ENCODE measurements at regions not wholly inside any gene's neighbourhood (a gene's known extent, or its start where the extent isn't known, plus 50 kb on each side); places are given as distances from the start of the nearest gene placed in this dataset.

DNA sequence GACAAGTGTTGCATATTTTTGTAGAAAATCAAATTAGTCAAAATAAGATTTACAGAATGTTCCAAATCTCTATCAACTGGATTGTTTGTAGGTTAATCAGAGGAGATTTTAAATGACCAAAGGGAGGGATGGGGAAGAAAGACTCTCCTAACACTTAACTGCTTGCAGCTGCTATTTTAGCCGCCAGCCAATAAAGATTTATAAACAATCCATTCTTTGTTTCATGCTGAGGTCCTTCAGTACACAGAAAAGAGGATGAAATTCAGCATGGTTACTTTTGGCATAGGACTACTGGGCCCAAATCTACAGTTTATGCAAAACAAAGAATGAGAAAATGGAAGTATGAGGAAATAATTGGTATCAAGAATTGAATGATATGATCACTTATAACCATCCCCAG, 86.4 kb upstream of the FN1 start:
- no peak for DNase-seq (ENCODE audit: extremely low spot score)
- ChIA-PET POLR2A (no interaction called here), CTCF (no interaction called here)
- TF ChIP-seq HDGF (IDR thresholded peaks at IDR 0.05; ENCODE audit: borderline replicate concordance) (no peak), BHLHE40 (IDR thresholded peaks at IDR 0.05; ENCODE audit: borderline replicate concordance) (no peak), NFRKB (IDR thresholded peaks at IDR 0.05) (no peak), FOXK2 (IDR thresholded peaks at IDR 0.05) (no peak), FOXM1 (IDR thresholded peaks at IDR 0.05; ENCODE audit: borderline replicate concordance) (no peak), ZNF384 (IDR thresholded peaks at IDR 0.05) (no peak), SP1 (IDR thresholded peaks at IDR 0.05) (no peak), FOXA1 (IDR thresholded peaks at IDR 0.05) (no peak), L3MBTL2 (conservative IDR thresholded peaks at IDR 0.05) (no peak), ELF4 (IDR thresholded peaks at IDR 0.05) (no peak), TARDBP (IDR thresholded peaks at IDR 0.05) (no peak), LEF1 (IDR thresholded peaks at IDR 0.05; ENCODE audit: borderline replicate concordance) (no peak), ARNT (IDR thresholded peaks at IDR 0.05) (no peak), SUZ12 (IDR thresholded peaks at IDR 0.05) (no peak), CTBP1 (IDR thresholded peaks at IDR 0.05; ENCODE audit: borderline replicate concordance) (no peak)
- TF ChIP-seq, protein P1, sequence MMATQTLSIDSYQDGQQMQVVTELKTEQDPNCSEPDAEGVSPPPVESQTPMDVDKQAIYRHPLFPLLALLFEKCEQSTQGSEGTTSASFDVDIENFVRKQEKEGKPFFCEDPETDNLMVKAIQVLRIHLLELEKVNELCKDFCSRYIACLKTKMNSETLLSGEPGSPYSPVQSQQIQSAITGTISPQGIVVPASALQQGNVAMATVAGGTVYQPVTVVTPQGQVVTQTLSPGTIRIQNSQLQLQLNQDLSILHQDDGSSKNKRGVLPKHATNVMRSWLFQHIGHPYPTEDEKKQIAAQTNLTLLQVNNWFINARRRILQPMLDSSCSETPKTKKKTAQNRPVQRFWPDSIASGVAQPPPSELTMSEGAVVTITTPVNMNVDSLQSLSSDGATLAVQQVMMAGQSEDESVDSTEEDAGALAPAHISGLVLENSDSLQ (IDR thresholded peaks at IDR 0.05): no peak

DNA sequence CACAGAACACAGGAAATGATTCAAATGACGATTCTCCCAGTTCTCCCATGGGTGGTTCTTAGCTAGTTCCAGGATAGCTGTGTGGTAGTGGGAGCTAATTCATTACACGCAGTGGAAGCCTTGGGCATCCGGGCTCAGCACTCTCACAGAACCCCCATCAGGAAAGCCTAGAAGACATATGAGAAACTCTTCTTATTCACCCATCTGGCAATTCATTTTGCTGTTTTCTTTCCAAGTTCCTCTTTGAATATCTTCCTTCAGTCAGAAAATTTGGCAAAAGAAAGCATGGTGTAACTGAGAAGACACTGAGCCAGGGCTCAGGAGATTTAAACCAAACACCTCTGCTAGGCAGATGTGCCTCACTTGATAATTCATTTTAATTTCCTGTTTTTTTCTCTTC, 85.2 kb upstream of the FN1 start:
- no peak for DNase-seq (ENCODE audit: extremely low spot score)
- POLR2A ChIA-PET: no interaction called here
- TF ChIP-seq ELF4 (IDR thresholded peaks at IDR 0.05): no peak
- TF ChIP-seq NFRKB (IDR thresholded peaks at IDR 0.05): no peak
- TF ChIP-seq, protein P1 (IDR thresholded peaks at IDR 0.05): no peak
- TF ChIP-seq BHLHE40 (IDR thresholded peaks at IDR 0.05; ENCODE audit: borderline replicate concordance): no peak
- no peak for TF ChIP-seq CTBP1 (IDR thresholded peaks at IDR 0.05; ENCODE audit: borderline replicate concordance)
- TF ChIP-seq FOXA1 (IDR thresholded peaks at IDR 0.05): no peak
- CTCF ChIA-PET: no interaction called here

DNA sequence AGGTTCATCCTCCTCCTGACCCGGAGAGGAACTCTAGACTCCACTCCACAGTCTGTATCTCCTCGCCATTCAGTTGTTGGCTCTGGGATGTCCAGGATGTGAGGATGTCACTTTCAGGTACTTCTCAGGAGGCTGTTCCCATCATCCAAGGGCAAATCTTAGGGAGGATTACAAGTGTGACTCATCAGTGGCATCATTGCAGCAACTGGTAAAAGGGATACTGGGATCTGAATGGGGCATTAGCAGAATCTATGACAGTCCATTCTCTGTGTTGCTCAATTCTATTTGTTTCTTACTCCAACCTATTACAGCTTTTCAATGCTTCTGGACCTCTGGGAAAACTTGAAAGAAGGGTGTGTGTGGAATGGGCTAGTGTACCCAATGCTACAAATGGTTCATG, 81.5 kb upstream of the FN1 start:
- ChIA-PET POLR2A (no interaction called here), CTCF (no interaction called here)
- no peak for TF ChIP-seq FOXA1 (IDR thresholded peaks at IDR 0.05)
- TF ChIP-seq SP1 (IDR thresholded peaks at IDR 0.05): no peak
- no peak for TF ChIP-seq L3MBTL2 (conservative IDR thresholded peaks at IDR 0.05)
- no peak for TF ChIP-seq TARDBP (IDR thresholded peaks at IDR 0.05)
- TF ChIP-seq ELF4 (IDR thresholded peaks at IDR 0.05): no peak
- TF ChIP-seq HDGF (IDR thresholded peaks at IDR 0.05; ENCODE audit: borderline replicate concordance): no peak
- TF ChIP-seq, protein P1 (IDR thresholded peaks at IDR 0.05): no peak
- no peak for TF ChIP-seq FOXM1 (IDR thresholded peaks at IDR 0.05; ENCODE audit: borderline replicate concordance)
- TF ChIP-seq BHLHE40 (IDR thresholded peaks at IDR 0.05; ENCODE audit: borderline replicate concordance): no peak
- TF ChIP-seq NFRKB (IDR thresholded peaks at IDR 0.05): no peak
- TF ChIP-seq FOXK2 (IDR thresholded peaks at IDR 0.05): no peak
- TF ChIP-seq LEF1 (IDR thresholded peaks at IDR 0.05; ENCODE audit: borderline replicate concordance): no peak
- TF ChIP-seq CTBP1 (IDR thresholded peaks at IDR 0.05; ENCODE audit: borderline replicate concordance): no peak
- no peak for DNase-seq (ENCODE audit: extremely low spot score)

DNA sequence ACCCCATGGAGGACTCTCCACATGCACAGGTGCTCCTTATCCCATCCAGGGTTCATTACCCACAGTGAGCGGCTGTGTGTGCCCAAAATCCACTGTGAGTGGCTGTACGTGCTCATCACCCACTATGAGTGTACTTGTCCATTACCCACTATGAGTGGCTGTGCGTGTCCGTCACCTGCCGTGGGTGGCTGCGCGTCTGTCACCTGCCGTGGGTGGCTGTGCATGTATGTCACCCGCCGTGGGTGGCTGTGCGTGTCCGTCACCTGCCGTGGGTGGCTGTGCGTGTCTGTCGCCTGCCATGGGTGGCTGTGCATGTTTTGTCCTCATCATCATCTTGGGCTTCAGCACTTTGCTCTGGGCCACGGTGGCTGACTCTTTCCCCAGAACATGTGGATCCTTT, 78.6 kb upstream of the FN1 start:
- CTCF ChIA-PET: no interaction called here
- no peak for DNase-seq (ENCODE audit: extremely low spot score)
- POLR2A ChIA-PET: no interaction called here
- no peak for TF ChIP-seq SUZ12 (IDR thresholded peaks at IDR 0.05)

DNA sequence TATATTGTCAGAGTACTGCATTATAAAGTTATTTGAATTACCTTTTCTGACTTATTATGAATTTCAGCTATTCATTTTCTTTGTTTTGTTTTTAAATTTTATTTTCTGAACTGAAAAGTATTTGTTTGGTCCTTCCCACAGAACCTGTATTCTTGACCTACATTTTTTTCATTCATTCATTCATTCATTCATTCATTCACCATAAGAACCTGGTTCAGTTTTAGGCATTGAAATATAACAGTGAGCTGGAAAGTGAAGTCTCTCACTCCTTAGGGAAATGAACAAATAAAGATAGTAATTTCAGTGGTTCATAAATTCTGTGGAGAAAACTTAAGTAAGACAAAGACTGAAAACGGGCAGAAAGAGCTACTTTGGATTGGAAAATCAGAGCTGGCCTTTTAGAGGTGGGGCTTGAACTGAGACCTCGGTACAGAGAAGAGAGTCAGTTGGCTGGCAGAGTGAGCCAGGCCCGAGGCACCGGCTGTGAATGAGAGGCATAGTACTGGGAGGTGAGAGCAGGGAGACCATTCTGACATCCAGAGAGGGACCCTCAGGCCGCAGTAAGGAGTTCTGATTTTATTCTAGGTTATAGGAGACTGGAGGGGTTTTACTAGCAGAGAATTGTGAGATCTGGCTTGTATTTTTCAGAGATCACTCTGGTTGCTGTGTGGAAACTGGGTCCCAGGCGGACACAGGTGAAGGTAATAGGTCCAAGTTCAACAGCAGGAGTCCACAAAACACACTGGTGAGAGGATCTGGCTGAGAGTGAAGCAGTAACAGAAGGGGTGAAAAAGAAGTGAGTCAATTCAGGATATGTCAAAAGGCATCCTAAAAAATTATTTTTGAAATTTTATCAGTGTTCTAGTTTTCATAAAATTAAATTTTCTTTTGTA, 75.8 kb upstream of the FN1 start:
- POLR2A ChIA-PET: no interaction called here
- no peak for DNase-seq (ENCODE audit: extremely low spot score)
- CTCF ChIA-PET: interaction anchor here (0.7 kb wide), 1 partner anchor 37 kb away, joined by 4 read pairs; no protein-coding TSS in a partner anchor
- TF ChIP-seq FOXA1 (IDR thresholded peaks at IDR 0.05) (no peak), ARNT (IDR thresholded peaks at IDR 0.05) (no peak), NFRKB (IDR thresholded peaks at IDR 0.05) (no peak), ZNF384 (IDR thresholded peaks at IDR 0.05) (no peak), HDGF (IDR thresholded peaks at IDR 0.05; ENCODE audit: borderline replicate concordance) (no peak), BHLHE40 (IDR thresholded peaks at IDR 0.05; ENCODE audit: borderline replicate concordance) (no peak), FOXM1 (IDR thresholded peaks at IDR 0.05; ENCODE audit: borderline replicate concordance) (no peak), ELF4 (IDR thresholded peaks at IDR 0.05) (no peak), L3MBTL2 (conservative IDR thresholded peaks at IDR 0.05) (no peak)
- TF ChIP-seq, protein P1 (IDR thresholded peaks at IDR 0.05): no peak

DNA sequence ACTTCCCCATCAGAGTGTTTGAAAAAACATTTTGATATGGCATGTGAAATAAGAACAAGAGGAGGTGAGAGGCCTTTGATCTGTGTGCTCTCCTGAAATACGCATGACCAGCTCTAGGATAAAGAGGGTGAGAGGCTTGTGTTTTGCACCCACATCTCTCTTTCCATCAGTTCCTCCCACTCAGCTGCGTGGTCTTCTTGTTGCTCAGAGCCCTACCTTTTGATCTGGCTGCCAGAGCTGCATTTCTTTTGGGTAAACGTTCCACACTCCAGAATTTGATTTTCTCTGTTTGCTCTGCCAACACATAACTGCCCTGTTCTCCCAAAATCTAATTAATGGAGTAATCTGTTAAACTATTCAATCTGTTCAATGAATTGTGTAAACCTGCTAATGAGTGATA, 72.0 kb upstream of the FN1 start:
- DNase-seq (ENCODE audit: extremely low spot score): no peak
- no peak for TF ChIP-seq HDGF (IDR thresholded peaks at IDR 0.05; ENCODE audit: borderline replicate concordance)
- TF ChIP-seq, protein P1 (IDR thresholded peaks at IDR 0.05): no peak
- no peak for TF ChIP-seq LEF1 (IDR thresholded peaks at IDR 0.05; ENCODE audit: borderline replicate concordance)
- TF ChIP-seq ARNT (IDR thresholded peaks at IDR 0.05): no peak
- no peak for TF ChIP-seq SP1 (IDR thresholded peaks at IDR 0.05)
- no peak for TF ChIP-seq ELF4 (IDR thresholded peaks at IDR 0.05)
- TF ChIP-seq L3MBTL2 (conservative IDR thresholded peaks at IDR 0.05): no peak
- no peak for TF ChIP-seq FOXM1 (IDR thresholded peaks at IDR 0.05; ENCODE audit: borderline replicate concordance)
- TF ChIP-seq ZNF384 (IDR thresholded peaks at IDR 0.05): no peak
- TF ChIP-seq SUZ12 (IDR thresholded peaks at IDR 0.05): no peak
- TF ChIP-seq NFRKB (IDR thresholded peaks at IDR 0.05): no peak
- TF ChIP-seq FOXK2 (IDR thresholded peaks at IDR 0.05): no peak
- TF ChIP-seq CTBP1 (IDR thresholded peaks at IDR 0.05; ENCODE audit: borderline replicate concordance): no peak
- no peak for TF ChIP-seq FOXA1 (IDR thresholded peaks at IDR 0.05)
- TF ChIP-seq TARDBP (IDR thresholded peaks at IDR 0.05): no peak
- no peak for TF ChIP-seq BHLHE40 (IDR thresholded peaks at IDR 0.05; ENCODE audit: borderline replicate concordance)
- ChIA-PET POLR2A (no interaction called here), CTCF (no interaction called here)

All from HEK293T (cell line).